SHP77 (cell line): ENCODE measurements at regions not wholly inside any gene's neighbourhood (a gene's known extent, or its start where the extent isn't known, plus 50 kb on each side); places are given as distances from the start of the nearest gene placed in this dataset.
"Not testable (repeated sequence)": the region's sequence is repeated elsewhere in the genome, so short reads cannot be mapped to it uniquely, and the experiment has no call there.

Source experiments
- DNase-seq, 2 experiments: peaks; one replicate each; lab custom pipeline; 2025; lab: John Stamatoyannopoulos, UW

DNA sequence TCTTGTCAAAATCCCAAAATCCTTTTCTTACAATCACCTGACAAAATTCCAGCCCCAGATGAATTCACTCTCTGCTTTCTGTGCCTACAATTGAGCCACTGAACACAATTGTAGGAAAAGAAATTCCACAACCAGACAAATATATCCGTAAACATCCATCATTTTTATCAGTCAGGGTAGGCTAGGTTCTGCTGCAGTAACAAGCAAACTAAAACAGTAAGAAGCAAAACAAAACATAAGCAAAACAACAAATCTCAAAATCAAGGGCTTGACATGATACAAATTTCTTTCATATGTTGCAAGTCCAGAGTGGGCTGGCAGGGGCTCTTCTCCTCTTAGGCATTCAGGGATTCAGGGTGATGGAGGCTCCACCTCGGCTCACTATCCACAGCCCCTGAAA, 114.2 kb upstream of the MAN2A1 start:
- DNase-seq = no peak

DNA sequence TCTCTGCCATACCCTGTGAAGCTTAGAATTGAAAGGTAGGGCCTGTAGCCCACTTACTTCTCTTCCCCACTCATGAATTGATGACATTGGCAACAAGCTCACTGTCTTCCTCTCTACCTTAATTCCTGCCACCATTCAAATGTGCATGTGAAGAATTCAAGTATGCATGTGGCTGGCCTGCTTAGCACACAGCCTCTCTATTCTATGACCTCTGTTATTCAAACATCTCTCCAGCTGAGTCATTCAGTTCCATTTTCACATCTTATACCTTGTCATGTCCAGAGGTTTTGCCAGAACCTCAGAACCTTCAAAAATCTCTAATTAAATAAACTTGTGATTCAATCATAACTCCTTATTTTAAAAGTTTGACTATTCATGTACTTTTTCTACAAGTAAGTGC, 114.7 kb upstream of the MAN2A1 start:
- no peak for DNase-seq

- DNase-seq = no peak
These were observed 116.0 kb upstream of the MAN2A1 start for GRCh38 chr5:109573766-109574165.

DNA sequence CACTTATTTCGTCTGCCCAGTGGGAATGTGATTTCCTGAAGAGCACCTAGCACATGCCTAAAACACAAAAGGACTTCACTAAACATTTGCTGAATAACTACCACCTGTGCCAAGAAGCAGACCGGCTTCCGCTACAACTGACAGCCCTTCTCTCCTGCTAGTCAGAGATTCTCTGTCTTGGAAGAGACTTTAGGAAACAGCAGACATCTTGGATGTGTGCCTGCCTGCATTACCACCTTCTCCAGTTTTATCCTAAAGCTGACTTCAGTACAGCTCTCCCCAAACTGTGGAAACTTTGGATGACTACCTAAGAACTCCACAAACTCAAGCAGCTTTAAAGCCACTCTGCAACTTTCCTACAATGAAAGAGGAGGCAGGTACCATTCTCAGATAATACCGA, 116.5 kb upstream of the MAN2A1 start:
- no peak for DNase-seq

DNA sequence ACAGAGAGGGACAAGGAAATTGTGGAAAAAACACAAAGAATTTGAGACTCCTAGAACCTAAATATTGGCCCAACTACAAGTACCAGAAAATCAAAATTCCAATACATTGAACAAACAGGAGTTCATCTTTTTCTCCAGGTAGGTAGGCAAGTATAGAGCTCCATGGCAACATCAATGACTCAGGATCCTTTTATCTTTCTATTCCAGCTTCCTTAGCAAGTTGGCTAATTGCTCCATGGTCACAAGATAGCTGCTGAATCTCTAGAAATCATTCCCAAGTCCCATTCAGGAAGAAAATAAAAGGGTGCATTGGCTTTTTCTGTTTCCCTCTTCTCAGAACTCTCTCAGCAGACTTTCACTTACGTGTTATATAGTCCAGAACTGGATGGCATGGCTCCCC, 117.9 kb upstream of the MAN2A1 start:
- DNase-seq = no peak

DNA sequence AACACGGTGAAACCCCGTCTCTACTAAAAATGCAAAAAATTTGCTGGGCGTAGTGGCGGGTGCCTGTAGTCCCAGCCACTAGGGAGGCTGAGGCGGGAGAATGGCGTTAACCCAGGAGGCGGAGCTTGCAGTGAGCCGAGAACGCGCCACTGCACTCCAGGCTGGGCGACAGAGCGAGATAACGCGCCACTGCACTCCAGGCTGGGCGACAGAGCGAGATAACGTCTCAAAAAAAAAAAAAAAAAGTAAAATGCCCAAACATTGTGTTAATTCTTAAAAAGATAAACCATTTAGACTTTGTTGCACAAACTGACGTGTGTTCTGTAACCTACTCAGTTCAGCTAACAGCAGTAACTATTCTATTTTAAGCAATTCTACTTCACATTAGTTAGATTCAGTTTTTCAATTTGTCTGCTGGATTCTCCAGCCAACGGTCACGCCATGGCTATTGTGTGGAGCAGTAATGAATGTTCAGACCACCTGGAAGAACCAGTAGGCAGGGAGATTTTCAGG, 119.3 kb upstream of the MAN2A1 start:
- no peak for DNase-seq

DNA sequence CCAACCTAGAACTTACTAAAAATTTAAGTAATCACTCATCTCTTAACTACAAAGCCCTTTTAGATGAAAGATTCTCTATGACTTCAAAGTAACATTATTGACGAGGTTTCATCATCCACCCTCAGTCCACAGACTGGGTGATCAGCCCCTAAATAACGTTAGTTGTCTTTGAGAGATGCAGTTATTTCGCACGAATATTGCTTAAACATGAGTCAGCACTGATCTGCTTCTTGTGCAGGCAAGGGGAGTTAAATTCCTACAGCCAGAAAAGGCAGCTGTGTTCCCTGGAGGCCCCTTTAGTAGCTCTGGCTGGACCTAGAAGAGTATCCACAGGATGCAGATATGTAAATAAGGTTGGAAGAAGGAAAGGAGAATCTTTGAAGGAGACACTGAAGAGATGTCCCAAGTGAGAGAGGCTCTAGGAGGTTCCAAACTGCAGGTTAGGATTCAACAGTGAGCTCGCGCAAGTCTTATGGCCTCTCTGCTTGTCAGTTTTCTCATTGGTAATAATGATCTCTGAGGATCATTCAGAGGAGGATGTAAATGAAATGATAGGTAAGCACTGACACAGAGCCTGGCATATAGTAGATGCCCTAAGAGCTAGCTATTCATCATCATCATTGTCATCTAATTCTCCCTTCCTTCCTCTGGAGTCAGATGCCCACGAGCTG, 122.2 kb upstream of the MAN2A1 start:
- no peak for DNase-seq

- no peak for DNase-seq
These were observed 123.4 kb upstream of the MAN2A1 start for GRCh38 chr5:109566361-109566760.

- no peak for DNase-seq
These were observed 126.0 kb upstream of the MAN2A1 start for GRCh38 chr5:109563739-109564138.

DNA sequence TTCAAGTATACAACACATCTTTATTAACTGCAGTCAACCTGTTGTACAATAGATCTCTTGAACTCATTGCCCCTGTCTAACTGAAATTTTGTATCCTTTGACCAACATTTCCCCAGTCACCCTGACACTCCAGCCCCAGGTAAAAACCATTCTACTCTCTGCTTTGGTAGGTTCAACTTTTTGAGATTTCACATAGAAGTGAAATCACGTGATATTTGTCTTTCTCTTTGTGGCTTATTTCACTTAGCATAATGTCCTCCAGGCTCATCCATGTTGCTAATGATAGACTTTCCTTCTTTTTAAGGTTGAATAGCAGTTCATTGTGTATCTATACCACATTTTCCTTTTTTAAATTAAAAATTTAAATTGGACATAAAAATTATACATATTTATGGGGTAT, 126.5 kb upstream of the MAN2A1 start:
- DNase-seq = no peak

- no peak for DNase-seq
These were observed 127.3 kb upstream of the MAN2A1 start for GRCh38 chr5:109562441-109562840.

- no peak for DNase-seq
These were observed 128.3 kb upstream of the MAN2A1 start for GRCh38 chr5:109561447-109561846.

- no peak for DNase-seq
These were observed 129.2 kb upstream of the MAN2A1 start for GRCh38 chr5:109560554-109560953.

- DNase-seq = no peak
These were observed 130.8 kb upstream of the MAN2A1 start for GRCh38 chr5:109558952-109559351.

GRCh38 chr5:109558364-109558763, 131.4 kb upstream of the MAN2A1 start:
- DNase-seq = no peak

GRCh38 chr5:109553846-109554245, 135.9 kb upstream of the MAN2A1 start:
- DNase-seq = no peak

DNA sequence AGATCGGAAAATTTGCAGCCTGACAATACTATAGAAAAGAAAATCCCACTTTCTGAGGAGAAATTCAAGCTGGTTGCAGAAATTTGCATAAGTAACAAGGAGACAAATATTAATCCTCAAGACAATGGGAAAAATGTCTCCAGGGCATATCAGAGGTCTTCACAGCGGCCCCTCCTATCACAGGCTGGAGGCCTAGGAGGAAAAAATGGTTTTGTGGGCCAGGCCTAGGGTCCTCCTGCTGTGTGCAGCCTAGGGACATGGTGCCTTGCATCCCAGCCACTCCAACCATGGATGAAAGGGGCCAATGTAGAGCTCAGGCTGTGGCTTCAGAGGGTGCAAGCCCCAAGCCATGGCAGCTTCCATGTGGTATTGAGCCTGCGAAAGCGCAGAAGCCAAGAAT, 138.5 kb upstream of the MAN2A1 start:
- not testable (repeated sequence) for DNase-seq

GRCh38 chr5:109550077-109550476, 139.7 kb upstream of the MAN2A1 start:
- no peak for DNase-seq

- no peak for DNase-seq
These were observed 136.7 kb upstream of the PJA2 start for GRCh38 chr5:109546461-109546860.

DNA sequence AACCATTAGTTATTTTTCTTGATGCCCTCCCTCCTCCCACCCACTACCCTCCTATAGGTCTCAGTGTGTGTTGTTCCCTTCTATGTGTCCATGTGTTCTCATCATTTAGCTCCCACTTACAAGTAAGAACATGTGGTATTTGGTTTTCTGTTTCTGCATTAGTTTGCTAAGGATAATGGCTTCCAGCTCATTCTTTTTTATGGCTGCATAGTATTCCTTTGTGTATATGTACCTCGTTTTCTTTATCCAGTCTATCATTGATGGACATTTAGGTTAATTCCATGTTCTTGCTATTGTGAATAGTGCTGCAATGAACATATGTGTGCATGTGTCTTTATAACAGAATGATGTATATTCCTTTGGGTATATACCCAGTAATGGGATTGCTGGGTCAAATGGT, 135.1 kb upstream of the PJA2 start:
- DNase-seq = not testable (repeated sequence)

DNA sequence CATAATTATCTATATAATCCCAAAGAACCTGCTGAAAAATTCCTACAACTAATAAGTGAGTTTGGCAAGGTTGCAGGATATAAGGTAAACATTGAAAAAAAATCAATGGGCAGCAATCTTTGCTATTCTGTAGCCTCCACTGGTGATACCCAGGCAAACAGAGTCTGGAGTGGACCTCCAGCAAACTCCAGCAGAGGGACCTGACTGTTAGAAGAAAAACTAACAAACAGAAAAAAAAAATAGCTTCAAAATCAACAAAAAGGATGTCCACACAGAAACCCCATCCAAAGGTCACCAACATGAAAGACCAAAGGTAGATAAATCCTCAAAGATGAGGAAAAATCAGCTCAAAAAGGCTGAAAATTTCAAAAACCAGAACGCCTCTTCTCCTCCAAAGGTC, 128.9 kb upstream of the PJA2 start:
- DNase-seq = not testable (repeated sequence)

DNA sequence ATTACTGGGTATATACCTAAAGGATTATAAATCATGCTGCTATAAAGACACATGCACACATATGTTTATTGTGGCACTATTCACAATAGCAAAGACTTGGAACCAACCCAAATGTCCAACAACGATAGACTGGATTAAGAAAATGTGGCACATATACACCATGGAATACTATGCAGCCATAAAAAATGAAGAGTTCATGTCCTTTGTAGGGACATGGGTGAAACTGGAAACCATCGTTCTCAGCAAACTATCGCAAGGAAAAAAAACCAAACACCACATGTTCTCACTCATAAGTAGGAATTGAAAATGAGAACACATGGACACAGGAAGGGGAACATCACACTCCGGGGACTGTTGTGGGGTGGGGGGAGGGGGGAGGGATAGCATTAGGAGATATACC, 125.3 kb upstream of the PJA2 start:
- not testable (repeated sequence) for DNase-seq

- DNase-seq = no peak
These were observed 124.0 kb upstream of the PJA2 start for GRCh38 chr5:109533751-109534272.

- no peak for DNase-seq
These were observed 123.1 kb upstream of the PJA2 start for GRCh38 chr5:109532773-109533364.
